ENCODE measurements at regions not wholly inside any gene's neighbourhood (a gene's known extent, or its start where the extent isn't known, plus 50 kb on each side); places are given as distances from the start of the nearest gene placed in this dataset.

- Histone ChIP-seq H3K36me3 (no peaks in the 10 kb centered on the region), H3K9me3 (no peaks in the 10 kb centered on the region), H3K4me3 (no peak overlapping the region), H3K27me3 (replicated peaks; ENCODE audit: insufficient read depth) (no peaks in the 10 kb centered on the region), H3K27ac (no peak overlapping the region), H3K4me1 (replicated peaks) (no peaks in the 10 kb centered on the region)
- no peak for TF ChIP-seq POLR2AphosphoS5 (IDR thresholded peaks at IDR 0.05)
- no peak for TF ChIP-seq POLR2A (IDR thresholded peaks at IDR 0.05)
- no peak for TF ChIP-seq CTCF (IDR thresholded peaks at IDR 0.05)
- 48% methylated on average over 3 of the region's 3 CpGs for WGBS
- intact Hi-C loops (cut with DNase I), result no loop called here
- DNase-seq (ENCODE audit: low spot score), result no peak
Measured at GRCh38 chr10:55272886-55273285, 471.9 kb upstream of the PCDH15 start.

- intact Hi-C loops (cut with DNase I), result no loop called here
- no peak for DNase-seq (ENCODE audit: low spot score)
- Histone ChIP-seq H3K4me1 (replicated peaks) (no peaks in the 10 kb centered on the region), H3K27me3 (replicated peaks; ENCODE audit: insufficient read depth) (no peaks in the 10 kb centered on the region), H3K4me3 (no peak overlapping the region), H3K27ac (no peak overlapping the region), H3K36me3 (no peaks in the 10 kb centered on the region), H3K9me3 (no peaks in the 10 kb centered on the region)
- WGBS, result 89% methylated on average over 4 of the region's 4 CpGs
- TF ChIP-seq POLR2AphosphoS5 (IDR thresholded peaks at IDR 0.05) (no peak), CTCF (IDR thresholded peaks at IDR 0.05) (no peak), POLR2A (IDR thresholded peaks at IDR 0.05) (no peak)
Measured at GRCh38 chr10:55266797-55267196, 465.8 kb upstream of the PCDH15 start.

DNA sequence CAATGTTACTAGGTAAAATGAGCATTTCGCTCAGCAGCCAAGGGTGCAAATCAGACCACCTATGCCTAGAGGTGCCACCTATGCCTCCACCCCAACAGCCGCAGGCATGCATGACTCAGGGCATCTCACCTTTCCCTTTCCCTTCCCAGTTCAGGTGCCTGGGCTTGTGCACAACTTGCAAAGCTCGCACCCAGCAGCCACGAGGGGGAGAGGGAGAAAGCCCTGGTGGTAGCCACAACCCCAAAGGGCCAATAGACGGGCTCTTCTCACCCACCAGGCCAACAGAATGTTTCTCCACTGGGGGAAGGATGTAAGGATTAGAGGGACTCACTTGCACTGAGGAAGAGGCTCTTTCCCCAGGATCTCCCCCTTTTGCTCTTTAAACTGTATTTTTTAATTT is 462.3 kb upstream of the PCDH15 start:
- no peaks in the 10 kb centered on the region for H3K9me3 ChIP-seq
- no peak for DNase-seq (ENCODE audit: low spot score)
- intact Hi-C loops (cut with DNase I), result no loop called here
- H3K27me3 ChIP-seq (replicated peaks; ENCODE audit: insufficient read depth), result no peaks in the 10 kb centered on the region
- H3K4me1 ChIP-seq (replicated peaks), result no peaks in the 10 kb centered on the region
- no peaks in the 10 kb centered on the region for H3K36me3 ChIP-seq
- no peak overlapping the region for H3K4me3 ChIP-seq
- H3K27ac ChIP-seq, result no peak overlapping the region
- TF ChIP-seq POLR2A (IDR thresholded peaks at IDR 0.05), result no peak
- TF ChIP-seq POLR2AphosphoS5 (IDR thresholded peaks at IDR 0.05), result no peak
- no peak for TF ChIP-seq CTCF (IDR thresholded peaks at IDR 0.05)
- 78% methylated on average over 5 of the region's 5 CpGs for WGBS

- no peak overlapping the region for H3K4me3 ChIP-seq
- H3K36me3 ChIP-seq, result no peaks in the 10 kb centered on the region
- intact Hi-C loops (cut with DNase I), result no loop called here
- no peak for DNase-seq (ENCODE audit: low spot score)
- no peaks in the 10 kb centered on the region for H3K9me3 ChIP-seq
- WGBS, result 53% methylated on average over 6 of the region's 6 CpGs
- H3K4me1 ChIP-seq (replicated peaks), result no peaks in the 10 kb centered on the region
- TF ChIP-seq POLR2A (IDR thresholded peaks at IDR 0.05), result no peak
- TF ChIP-seq POLR2AphosphoS5 (IDR thresholded peaks at IDR 0.05), result no peak
- no peak for TF ChIP-seq CTCF (IDR thresholded peaks at IDR 0.05)
- H3K27me3 ChIP-seq (replicated peaks; ENCODE audit: insufficient read depth), result no peaks in the 10 kb centered on the region
- no peak overlapping the region for H3K27ac ChIP-seq
Measured at GRCh38 chr10:55242544-55242943, 441.5 kb upstream of the PCDH15 start.

DNA sequence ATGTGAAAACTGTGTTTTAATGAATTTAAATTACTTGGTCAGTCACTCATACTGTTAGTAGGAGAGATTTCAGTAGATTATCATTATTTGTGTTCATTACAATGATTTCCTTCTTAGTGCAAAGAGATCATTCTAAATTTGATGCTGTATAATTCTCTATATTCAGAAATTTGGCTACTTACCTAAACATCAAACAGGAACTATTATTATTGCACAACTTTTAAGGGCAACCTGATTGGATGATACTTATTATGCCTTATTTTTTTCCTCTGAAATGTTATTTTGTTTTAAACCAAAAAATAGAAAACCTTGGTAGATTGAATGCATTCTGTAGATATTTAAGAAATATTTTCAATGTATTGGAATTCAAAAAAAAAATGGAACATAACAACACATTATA is 436.4 kb upstream of the PCDH15 start:
- DNase-seq (ENCODE audit: low spot score), result no peak
- Histone ChIP-seq H3K27me3 (replicated peaks; ENCODE audit: insufficient read depth) (no peaks in the 10 kb centered on the region), H3K9me3 (no peaks in the 10 kb centered on the region), H3K4me3 (no peak overlapping the region), H3K36me3 (no peaks in the 10 kb centered on the region), H3K27ac (no peak overlapping the region), H3K4me1 (replicated peaks) (no peaks in the 10 kb centered on the region)
- no peak for TF ChIP-seq POLR2A (IDR thresholded peaks at IDR 0.05)
- TF ChIP-seq POLR2AphosphoS5 (IDR thresholded peaks at IDR 0.05), result no peak
- TF ChIP-seq CTCF (IDR thresholded peaks at IDR 0.05), result no peak
- intact Hi-C loops (cut with DNase I), result no loop called here

All from prostate gland (tissue), 2 donors.